ENCODE measurements at regions not wholly inside any gene's neighbourhood (a gene's known extent, or its start where the extent isn't known, plus 50 kb on each side); places are given as distances from the start of the nearest gene placed in this dataset.

DNA sequence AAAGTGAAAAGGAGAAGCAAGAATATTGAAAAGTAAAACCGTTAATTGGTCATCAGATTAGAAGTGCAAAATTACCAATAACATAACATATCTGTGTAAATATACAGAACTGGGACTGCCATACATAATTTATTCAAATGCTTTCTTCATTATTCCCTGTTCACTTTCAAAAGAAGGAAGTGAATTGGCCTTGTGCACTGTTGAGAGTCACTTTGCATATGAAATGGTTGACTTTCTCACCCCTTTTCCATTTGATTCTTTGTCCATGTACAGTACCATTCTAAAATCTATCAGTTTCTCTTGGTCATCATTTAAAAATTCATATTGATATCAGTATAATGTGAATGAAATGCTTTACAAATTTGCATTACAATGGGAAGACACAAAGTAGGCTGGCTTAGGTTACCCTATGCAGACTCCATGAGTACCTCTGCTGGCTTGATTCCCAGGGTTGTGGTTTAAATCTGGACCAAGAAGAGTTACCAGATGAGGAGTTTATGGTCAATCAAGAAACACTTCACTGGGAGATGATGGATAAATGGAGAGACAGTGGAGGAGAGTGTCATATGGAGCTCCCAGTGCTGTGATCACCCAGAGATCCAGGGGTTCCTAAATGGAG lies 210.9 kb upstream of the TOPAZ1 start:
- Histone ChIP-seq H2BK12ac (ENCODE audit: insufficient read length, low read depth, low read length) (no peak overlapping the region), H3K79me2 (ENCODE audit: insufficient read depth, low read length) (no peaks in the 10 kb centered on the region), H4K91ac (ENCODE audit: insufficient read length, low read depth, low read length) (no peak overlapping the region), H2BK15ac (ENCODE audit: low read depth, low read length) (no peak overlapping the region), H3K9ac (ENCODE audit: extremely low read depth, insufficient read length, low read length) (no peak overlapping the region), H4K20me1 (ENCODE audit: control insufficient read depth, insufficient read depth, insufficient read length) (no peaks in the 10 kb centered on the region), H4K5ac (ENCODE audit: insufficient read length, low read depth, low read length) (no peak overlapping the region), H2BK5ac (ENCODE audit: insufficient read length, low read length) (no peak overlapping the region), H3K4ac (ENCODE audit: low read depth, low read length) (no peak overlapping the region), H2BK20ac (ENCODE audit: low read depth, low read length, poor library complexity, severe bottlenecking) (no peak overlapping the region), H3T11ph (ENCODE audit: low read length) (no peak overlapping the region), H4K8ac (replicated peaks; ENCODE audit: insufficient read length, low read depth, low read length) (no peak overlapping the region), H3K56ac (ENCODE audit: insufficient read length, low read depth, low read length) (no peak overlapping the region), H3K4me1 (ENCODE audit: insufficient read depth, low read length) (no peaks in the 10 kb centered on the region; the same call in 1 of the 2 replicates), H3K27ac (ENCODE audit: insufficient read length, low read depth, low read length) (no peak overlapping the region), H3K14ac (ENCODE audit: insufficient read depth, low read length) (no peak overlapping the region), H3K18ac (ENCODE audit: insufficient read length, low read depth, low read length) (no peak overlapping the region), H3K23me2 (ENCODE audit: insufficient read length, low read depth, low read length, poor library complexity, severe bottlenecking) (no peaks in the 10 kb centered on the region), H3K9me3 (ENCODE audit: control insufficient read depth, low read depth, low read length) (no peaks in the 10 kb centered on the region), H2AFZ (ENCODE audit: low read length) (no peak overlapping the region), H2AK5ac (ENCODE audit: insufficient read length, low read length) (no peak overlapping the region), H3K23ac (ENCODE audit: insufficient read length, low read depth, low read length) (no peak overlapping the region), H3K27me3 (ENCODE audit: insufficient read depth, low read length) (no peaks in the 10 kb centered on the region), H3K4me2 (ENCODE audit: insufficient read depth, insufficient read length, low read length) (no peak overlapping the region), H3K79me1 (ENCODE audit: insufficient read depth, low read depth, low read length, poor library complexity, severe bottlenecking) (no peaks in the 10 kb centered on the region), H2BK120ac (ENCODE audit: low read depth, low read length, poor library complexity, severe bottlenecking) (no peak overlapping the region)
- H3K36me3 Mint-ChIP-seq (ENCODE audit: insufficient read depth in 1 of 3, low read depth in 3 of 3), result no peaks in the 10 kb centered on the region; a peak in 1 of 7 replicates
- peaks cover 6% of the 10 kb centered on the region for H3K27me3 Mint-ChIP-seq (ENCODE audit: low read depth)
- WGBS (ENCODE audit: extremely low coverage, insufficient read length, low lambda C conversion rate), result no CpG with 5 or more reads among the region's 1 CpG
- H3K4me1 Mint-ChIP-seq, result peaks cover 19 to 34% of the 10 kb centered on the region in 2 experiments
- H3K27ac Mint-ChIP-seq, result no peak overlapping the region
- DNase-seq, result no peak
- H3K9me3 Mint-ChIP-seq, result no peaks in the 10 kb centered on the region
- H3K4me3 Mint-ChIP-seq, result no peak overlapping the region
- TF ChIP-seq, protein P1, sequence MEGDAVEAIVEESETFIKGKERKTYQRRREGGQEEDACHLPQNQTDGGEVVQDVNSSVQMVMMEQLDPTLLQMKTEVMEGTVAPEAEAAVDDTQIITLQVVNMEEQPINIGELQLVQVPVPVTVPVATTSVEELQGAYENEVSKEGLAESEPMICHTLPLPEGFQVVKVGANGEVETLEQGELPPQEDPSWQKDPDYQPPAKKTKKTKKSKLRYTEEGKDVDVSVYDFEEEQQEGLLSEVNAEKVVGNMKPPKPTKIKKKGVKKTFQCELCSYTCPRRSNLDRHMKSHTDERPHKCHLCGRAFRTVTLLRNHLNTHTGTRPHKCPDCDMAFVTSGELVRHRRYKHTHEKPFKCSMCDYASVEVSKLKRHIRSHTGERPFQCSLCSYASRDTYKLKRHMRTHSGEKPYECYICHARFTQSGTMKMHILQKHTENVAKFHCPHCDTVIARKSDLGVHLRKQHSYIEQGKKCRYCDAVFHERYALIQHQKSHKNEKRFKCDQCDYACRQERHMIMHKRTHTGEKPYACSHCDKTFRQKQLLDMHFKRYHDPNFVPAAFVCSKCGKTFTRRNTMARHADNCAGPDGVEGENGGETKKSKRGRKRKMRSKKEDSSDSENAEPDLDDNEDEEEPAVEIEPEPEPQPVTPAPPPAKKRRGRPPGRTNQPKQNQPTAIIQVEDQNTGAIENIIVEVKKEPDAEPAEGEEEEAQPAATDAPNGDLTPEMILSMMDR (conservative IDR thresholded peaks at IDR 0.05), result no peak

Data from H9 (cell line).